ENCODE measurements at regions not wholly inside any gene's neighbourhood (a gene's known extent, or its start where the extent isn't known, plus 50 kb on each side); places are given as distances from the start of the nearest gene placed in this dataset.

DNA sequence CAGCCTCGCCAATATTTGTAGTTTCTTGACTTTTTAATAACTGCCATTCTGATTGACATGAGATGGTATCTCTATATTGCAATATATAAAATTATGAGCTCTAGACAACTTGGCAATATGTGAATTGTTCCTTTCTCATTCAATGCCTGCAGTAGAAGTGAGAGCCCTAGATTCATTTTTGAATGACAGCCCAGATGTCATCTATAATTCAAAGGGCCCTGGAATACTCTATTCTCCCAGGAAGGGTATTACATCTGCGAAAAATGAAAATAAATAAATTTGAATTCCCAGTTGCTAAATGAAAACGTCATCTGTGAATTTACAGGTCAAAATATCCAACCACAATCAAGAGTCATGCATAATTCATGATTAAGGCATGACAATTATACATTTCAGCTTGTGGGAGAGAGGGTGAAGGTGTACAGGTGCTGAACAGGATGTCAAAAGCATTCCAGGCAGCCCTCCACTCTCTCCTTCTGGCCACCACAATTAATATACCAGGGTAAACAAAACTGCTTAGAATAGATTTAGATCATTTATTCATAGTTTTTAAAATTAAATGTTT lies 1147.3 kb downstream of the XPNPEP1 start (continued):
- TF ChIP-seq CHD2 (IDR thresholded peaks at IDR 0.05; ENCODE audit: low read length, partially characterized antibody) (no peak), JUNB (IDR thresholded peaks at IDR 0.05) (no peak), POLR2A (IDR thresholded peaks at IDR 0.05; ENCODE audit: low read length) (no peak), POLR2AphosphoS2 (conservative IDR thresholded peaks at IDR 0.05; ENCODE audit: low read length) (no peak), JUN (IDR thresholded peaks at IDR 0.05) (no peak)
- TF ChIP-seq, protein P1, sequence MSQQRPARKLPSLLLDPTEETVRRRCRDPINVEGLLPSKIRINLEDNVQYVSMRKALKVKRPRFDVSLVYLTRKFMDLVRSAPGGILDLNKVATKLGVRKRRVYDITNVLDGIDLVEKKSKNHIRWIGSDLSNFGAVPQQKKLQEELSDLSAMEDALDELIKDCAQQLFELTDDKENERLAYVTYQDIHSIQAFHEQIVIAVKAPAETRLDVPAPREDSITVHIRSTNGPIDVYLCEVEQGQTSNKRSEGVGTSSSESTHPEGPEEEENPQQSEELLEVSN (IDR thresholded peaks at IDR 0.05; ENCODE audit: borderline replicate concordance, low read depth), result no peak
- TF ChIP-seq, protein P2, sequence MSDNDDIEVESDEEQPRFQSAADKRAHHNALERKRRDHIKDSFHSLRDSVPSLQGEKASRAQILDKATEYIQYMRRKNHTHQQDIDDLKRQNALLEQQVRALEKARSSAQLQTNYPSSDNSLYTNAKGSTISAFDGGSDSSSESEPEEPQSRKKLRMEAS (IDR thresholded peaks at IDR 0.05), result no peak

DNA sequence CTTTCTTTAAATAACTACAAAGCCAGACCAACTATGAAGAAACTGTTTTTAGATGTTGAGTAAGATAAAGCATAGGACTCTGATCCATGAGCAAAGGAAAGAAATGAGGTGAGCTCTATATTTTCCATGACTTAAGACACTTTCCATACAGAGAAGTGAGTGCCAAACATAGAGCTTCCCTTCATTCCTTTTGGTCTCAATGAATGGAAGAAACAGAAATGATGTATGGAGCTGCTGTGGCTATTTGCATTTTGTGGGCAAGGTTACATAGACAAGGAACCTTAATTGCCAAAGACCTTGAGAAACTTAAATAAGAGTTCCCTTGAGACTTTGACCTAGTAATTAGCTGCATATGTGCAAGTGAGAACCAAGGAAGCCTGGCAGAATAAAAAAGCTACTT lies 1152.2 kb downstream of the XPNPEP1 start:
- no peak for DNase-seq (ENCODE audit: low read depth in 1 of 2, low spot score in 1 of 2)
- no peak for TF ChIP-seq JUN (IDR thresholded peaks at IDR 0.05)
- no peak for TF ChIP-seq RNF2 (IDR thresholded peaks at IDR 0.05; ENCODE audit: borderline replicate concordance, low read depth)
- TF ChIP-seq NR3C1 (IDR thresholded peaks at IDR 0.05), result no peak
- TF ChIP-seq, protein P3, sequence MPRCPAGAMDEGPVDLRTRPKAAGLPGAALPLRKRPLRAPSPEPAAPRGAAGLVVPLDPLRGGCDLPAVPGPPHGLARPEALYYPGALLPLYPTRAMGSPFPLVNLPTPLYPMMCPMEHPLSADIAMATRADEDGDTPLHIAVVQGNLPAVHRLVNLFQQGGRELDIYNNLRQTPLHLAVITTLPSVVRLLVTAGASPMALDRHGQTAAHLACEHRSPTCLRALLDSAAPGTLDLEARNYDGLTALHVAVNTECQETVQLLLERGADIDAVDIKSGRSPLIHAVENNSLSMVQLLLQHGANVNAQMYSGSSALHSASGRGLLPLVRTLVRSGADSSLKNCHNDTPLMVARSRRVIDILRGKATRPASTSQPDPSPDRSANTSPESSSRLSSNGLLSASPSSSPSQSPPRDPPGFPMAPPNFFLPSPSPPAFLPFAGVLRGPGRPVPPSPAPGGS (IDR thresholded peaks at IDR 0.05), result no peak
- TF ChIP-seq RCOR1 (IDR thresholded peaks at IDR 0.05; ENCODE audit: low read depth, low read length), result no peak
- no peak for TF ChIP-seq RAD21 (conservative IDR thresholded peaks at IDR 0.05 in 1 of 2, IDR thresholded peaks at IDR 0.05 in 1 of 2)
- TF ChIP-seq CEBPB (IDR thresholded peaks at IDR 0.05), result no peak
- TF ChIP-seq RFX5 (IDR thresholded peaks at IDR 0.05), result no peak
- TF ChIP-seq, protein P4, sequence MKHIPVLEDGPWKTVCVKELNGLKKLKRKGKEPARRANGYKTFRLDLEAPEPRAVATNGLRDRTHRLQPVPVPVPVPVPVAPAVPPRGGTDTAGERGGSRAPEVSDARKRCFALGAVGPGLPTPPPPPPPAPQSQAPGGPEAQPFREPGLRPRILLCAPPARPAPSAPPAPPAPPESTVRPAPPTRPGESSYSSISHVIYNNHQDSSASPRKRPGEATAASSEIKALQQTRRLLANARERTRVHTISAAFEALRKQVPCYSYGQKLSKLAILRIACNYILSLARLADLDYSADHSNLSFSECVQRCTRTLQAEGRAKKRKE (CRISPR knock-in tag; IDR thresholded peaks at IDR 0.05; ENCODE audit: low read depth), result no peak
- TF ChIP-seq HEYL (CRISPR knock-in tag; IDR thresholded peaks at IDR 0.05), result no peak
- no peak for TF ChIP-seq PHF8 (IDR thresholded peaks at IDR 0.05; ENCODE audit: borderline replicate concordance, low read depth)
- TF ChIP-seq JUNB (IDR thresholded peaks at IDR 0.05), result no peak
- no peak for TF ChIP-seq CBX8 (IDR thresholded peaks at IDR 0.05)
- no peak overlapping the region for H3K4me3 ChIP-seq
- ChIA-PET POLR2A (no interaction called here), CTCF (no interaction called here)
- ATAC-seq, result no peak
- H3K4me2 ChIP-seq, result no peak overlapping the region
- no peak overlapping the region for H3K27ac ChIP-seq
- no peaks in the 10 kb centered on the region for H3K9me3 ChIP-seq
- no peak for FAIRE-seq
- H3K4me1 ChIP-seq, result no peaks in the 10 kb centered on the region

DNA sequence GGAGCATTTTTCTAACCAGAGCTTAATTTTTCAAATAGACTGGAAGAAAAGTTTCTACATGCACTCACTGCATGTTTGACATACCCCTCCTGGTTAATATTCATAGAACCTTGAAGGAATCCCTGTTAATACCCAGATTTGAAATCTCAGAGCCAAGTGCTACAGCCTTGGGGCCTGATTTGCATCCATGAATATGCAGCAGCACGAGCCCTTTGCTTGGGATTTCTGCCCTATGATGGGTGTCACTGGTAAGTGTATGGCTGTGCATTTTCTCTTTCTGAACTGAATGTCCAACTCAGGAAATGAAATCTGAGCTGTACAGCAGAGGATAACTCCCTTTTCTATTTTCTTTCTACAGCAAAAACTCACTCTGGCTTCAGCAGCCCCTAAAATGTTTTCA lies 1157.5 kb downstream of the XPNPEP1 start:
- H3K9me3 ChIP-seq, result no peaks in the 10 kb centered on the region
- CTCF ChIA-PET, result no interaction called here
- no peaks in the 10 kb centered on the region for H3K4me1 ChIP-seq
- TF ChIP-seq PHF8 (IDR thresholded peaks at IDR 0.05; ENCODE audit: borderline replicate concordance, low read depth), result no peak
- TF ChIP-seq MAZ (IDR thresholded peaks at IDR 0.05; ENCODE audit: borderline replicate concordance, low read depth, low read length), result no peak
- no peak for TF ChIP-seq FOSB (CRISPR knock-in tag; IDR thresholded peaks at IDR 0.05)
- TF ChIP-seq JUNB (IDR thresholded peaks at IDR 0.05), result no peak
- TF ChIP-seq CBX2 (IDR thresholded peaks at IDR 0.05; ENCODE audit: borderline replicate concordance, low read depth), result no peak
- TF ChIP-seq MAFK (IDR thresholded peaks at IDR 0.05; ENCODE audit: partially characterized antibody), result no peak
- TF ChIP-seq EHF (CRISPR knock-in tag; IDR thresholded peaks at IDR 0.05), result no peak
- no peak for TF ChIP-seq ZC3H11A (IDR thresholded peaks at IDR 0.05)
- TF ChIP-seq POLR2AphosphoS2 (conservative IDR thresholded peaks at IDR 0.05; ENCODE audit: low read length), result no peak
- no peak for TF ChIP-seq CEBPB (IDR thresholded peaks at IDR 0.05)
- no peak for TF ChIP-seq MYC (IDR thresholded peaks at IDR 0.05; ENCODE audit: borderline replicate concordance, low read length)
- TF ChIP-seq NPAS2 (CRISPR knock-in tag; IDR thresholded peaks at IDR 0.05; ENCODE audit: borderline replicate concordance), result no peak
- no peak for TF ChIP-seq HOXA7 (CRISPR knock-in tag; IDR thresholded peaks at IDR 0.05)
- no peak for TF ChIP-seq POLR2A (IDR thresholded peaks at IDR 0.05; ENCODE audit: low read length)
- TF ChIP-seq JUN (IDR thresholded peaks at IDR 0.05), result no peak
- POLR2A ChIA-PET, result no interaction called here
- WGBS (ENCODE audit: missing lambda C conversion rate), result 0% methylated on average over 1 of the region's 1 CpG
- H3K27ac ChIP-seq, result no peak overlapping the region
- no peak overlapping the region for H3K4me2 ChIP-seq
- FAIRE-seq (no peak), ATAC-seq (no peak), DNase-seq (ENCODE audit: low read depth in 1 of 2, low spot score in 1 of 2) (no peak)
- no peak overlapping the region for H3K4me3 ChIP-seq
